Neural crest cell (in vitro differentiated cells): ENCODE measurements at regions not wholly inside any gene's neighbourhood (a gene's known extent, or its start where the extent isn't known, plus 50 kb on each side); places are given as distances from the start of the nearest gene placed in this dataset.
A peak's percentile ranks its signal among the peaks of the same experiment; 100 is the strongest.

Experiments used
- DNase-seq: peaks from one replicate; pipeline ENCODE4 v3.0.0; 2021; ENCODE audit warnings: low read depth, mixed read lengths, low spot score
- H3K27ac Mint-ChIP-seq: one replicate; pipeline ENCODE4 v1.8.0; 2021; ENCODE audit warnings: mild to moderate bottlenecking, mixed read lengths; ENCODE audit not compliant: unreplicated experiment
- H3K27me3 Mint-ChIP-seq: 2 replicates; pipeline ENCODE4 v1.8.0; 2021; ENCODE audit warnings: low read depth, mild to moderate bottlenecking, mixed read lengths
- H3K36me3 Mint-ChIP-seq: 2 replicates; pipeline ENCODE4 v1.8.0; 2021; ENCODE audit warnings: low read depth, mild to moderate bottlenecking, mixed read lengths
- H3K4me1 Mint-ChIP-seq: 2 replicates; pipeline ENCODE4 v1.8.0; 2021; ENCODE audit warnings: mixed read lengths
- H3K4me3 Mint-ChIP-seq: one replicate; pipeline ENCODE4 v1.8.0; 2021; ENCODE audit warnings: mild to moderate bottlenecking, mixed read lengths
- H3K9me3 Mint-ChIP-seq: 2 replicates; pipeline ENCODE4 v1.8.0; 2021; ENCODE audit warnings: mixed read lengths
- TF ChIP-seq, protein P1 (sequence below): fragments of 200-600 bp; sonication (generic); conservative IDR thresholded peaks from 2 replicates; pipeline ENCODE4 v1.5.0; 2021; ENCODE audit warnings: antibody characterized with exemption, mild to moderate bottlenecking

GRCh38 chrX:39625810-39626209 is 471.9 kb downstream of the BCOR start:
- Mint-ChIP-seq H3K36me3 (peaks cover 8% of the 10 kb centered on the region), H3K27ac (no peak overlapping the region), H3K4me3 (no peak overlapping the region), H3K9me3 (peaks cover 21% of the 10 kb centered on the region), H3K27me3 (no peaks in the 10 kb centered on the region), H3K4me1 (peaks cover 4% of the 10 kb centered on the region)
- no peak for DNase-seq
- TF ChIP-seq, protein P1, sequence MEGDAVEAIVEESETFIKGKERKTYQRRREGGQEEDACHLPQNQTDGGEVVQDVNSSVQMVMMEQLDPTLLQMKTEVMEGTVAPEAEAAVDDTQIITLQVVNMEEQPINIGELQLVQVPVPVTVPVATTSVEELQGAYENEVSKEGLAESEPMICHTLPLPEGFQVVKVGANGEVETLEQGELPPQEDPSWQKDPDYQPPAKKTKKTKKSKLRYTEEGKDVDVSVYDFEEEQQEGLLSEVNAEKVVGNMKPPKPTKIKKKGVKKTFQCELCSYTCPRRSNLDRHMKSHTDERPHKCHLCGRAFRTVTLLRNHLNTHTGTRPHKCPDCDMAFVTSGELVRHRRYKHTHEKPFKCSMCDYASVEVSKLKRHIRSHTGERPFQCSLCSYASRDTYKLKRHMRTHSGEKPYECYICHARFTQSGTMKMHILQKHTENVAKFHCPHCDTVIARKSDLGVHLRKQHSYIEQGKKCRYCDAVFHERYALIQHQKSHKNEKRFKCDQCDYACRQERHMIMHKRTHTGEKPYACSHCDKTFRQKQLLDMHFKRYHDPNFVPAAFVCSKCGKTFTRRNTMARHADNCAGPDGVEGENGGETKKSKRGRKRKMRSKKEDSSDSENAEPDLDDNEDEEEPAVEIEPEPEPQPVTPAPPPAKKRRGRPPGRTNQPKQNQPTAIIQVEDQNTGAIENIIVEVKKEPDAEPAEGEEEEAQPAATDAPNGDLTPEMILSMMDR, result no peak

GRCh38 chrX:39626749-39627148 is 471.0 kb downstream of the BCOR start:
- H3K36me3 Mint-ChIP-seq, result peaks cover 8% of the 10 kb centered on the region
- H3K27ac Mint-ChIP-seq, result peak overlapping the region; percentile 57
- DNase-seq, result no peak
- H3K27me3 Mint-ChIP-seq, result no peaks in the 10 kb centered on the region
- TF ChIP-seq, protein P1, result no peak
- no peak overlapping the region for H3K4me3 Mint-ChIP-seq
- peaks cover 4% of the 10 kb centered on the region for H3K4me1 Mint-ChIP-seq
- H3K9me3 Mint-ChIP-seq, result peaks cover 18% of the 10 kb centered on the region

DNA sequence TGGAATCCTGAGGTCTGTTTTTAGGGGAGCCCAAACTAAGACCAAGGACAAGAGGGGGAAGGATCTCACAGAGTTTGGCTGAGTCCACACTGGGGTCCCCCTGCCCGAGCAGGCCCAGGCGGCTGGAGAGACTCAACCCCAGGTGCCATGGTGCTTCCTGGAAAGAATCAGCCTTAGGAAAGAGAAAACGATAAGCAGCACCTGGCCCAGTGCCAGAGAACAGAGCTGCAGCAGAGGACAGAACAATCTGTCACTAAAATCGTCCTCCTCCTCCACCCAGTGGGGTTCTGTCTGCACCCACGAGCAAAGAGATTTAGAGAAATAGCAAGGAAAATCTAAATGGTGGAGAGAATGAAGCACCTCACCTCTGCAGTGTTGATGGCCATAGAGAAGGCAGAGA is 470.5 kb downstream of the BCOR start:
- no peaks in the 10 kb centered on the region for H3K27me3 Mint-ChIP-seq
- H3K4me3 Mint-ChIP-seq, result no peak overlapping the region
- peaks cover 4% of the 10 kb centered on the region for H3K4me1 Mint-ChIP-seq
- H3K9me3 Mint-ChIP-seq, result peaks cover 14% of the 10 kb centered on the region
- no peak for DNase-seq
- peaks cover 5% of the 10 kb centered on the region for H3K36me3 Mint-ChIP-seq
- H3K27ac Mint-ChIP-seq, result no peak overlapping the region
- TF ChIP-seq, protein P1, result no peak

DNA sequence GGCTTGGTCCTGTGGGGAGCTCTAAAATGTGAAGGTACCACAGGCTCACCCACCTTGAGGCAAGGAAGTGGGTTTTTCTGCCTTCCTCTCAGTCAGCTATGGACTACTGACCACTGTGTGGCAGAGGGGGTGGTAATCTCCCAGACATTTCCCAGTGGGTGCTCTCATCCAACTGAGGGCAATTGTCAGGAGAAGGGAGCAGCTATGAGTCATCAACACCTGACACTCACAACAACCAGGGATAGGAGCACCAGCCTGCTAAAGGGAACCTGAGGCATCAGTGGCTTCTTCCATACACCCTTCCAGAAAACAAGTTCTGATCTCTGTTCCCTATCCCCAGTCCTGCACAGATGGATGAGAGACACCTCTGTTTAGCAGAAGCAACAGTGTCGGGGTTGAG is 468.8 kb downstream of the BCOR start:
- Mint-ChIP-seq H3K27ac (no peak overlapping the region), H3K9me3 (peaks cover 11% of the 10 kb centered on the region), H3K36me3 (peaks cover 5% of the 10 kb centered on the region), H3K4me1 (peaks cover 4% of the 10 kb centered on the region), H3K4me3 (no peak overlapping the region), H3K27me3 (no peaks in the 10 kb centered on the region)
- DNase-seq, result no peak
- TF ChIP-seq, protein P1, result no peak

DNA sequence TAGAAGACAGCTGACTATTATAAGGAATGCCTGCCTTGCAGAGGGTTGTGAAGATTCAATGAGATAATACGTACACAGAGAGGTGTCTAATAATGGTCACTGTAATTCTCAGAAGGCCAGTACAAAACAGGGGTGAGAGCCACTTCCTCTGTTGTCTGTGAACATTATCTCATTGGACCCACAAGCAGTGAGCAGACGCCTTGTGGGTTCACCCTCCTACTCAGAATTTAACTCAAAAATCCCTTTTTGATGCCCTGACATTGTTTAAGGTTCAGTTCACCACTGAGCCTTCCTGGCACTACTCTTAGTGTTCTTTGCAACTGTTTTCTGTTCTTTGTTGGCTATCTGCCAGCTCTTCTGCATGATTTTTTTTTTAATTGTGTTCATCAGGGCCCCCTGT is 467.4 kb downstream of the BCOR start:
- peaks cover 4% of the 10 kb centered on the region for H3K4me1 Mint-ChIP-seq
- TF ChIP-seq, protein P1, result no peak
- peaks cover 2% of the 10 kb centered on the region for H3K36me3 Mint-ChIP-seq
- peaks cover 11% of the 10 kb centered on the region for H3K9me3 Mint-ChIP-seq
- no peak overlapping the region for H3K27ac Mint-ChIP-seq
- no peaks in the 10 kb centered on the region for H3K27me3 Mint-ChIP-seq
- no peak overlapping the region for H3K4me3 Mint-ChIP-seq
- DNase-seq, result no peak
